ENCODE measurements at regions not wholly inside any gene's neighbourhood (a gene's known extent, or its start where the extent isn't known, plus 50 kb on each side); places are given as distances from the start of the nearest gene placed in this dataset.

DNA sequence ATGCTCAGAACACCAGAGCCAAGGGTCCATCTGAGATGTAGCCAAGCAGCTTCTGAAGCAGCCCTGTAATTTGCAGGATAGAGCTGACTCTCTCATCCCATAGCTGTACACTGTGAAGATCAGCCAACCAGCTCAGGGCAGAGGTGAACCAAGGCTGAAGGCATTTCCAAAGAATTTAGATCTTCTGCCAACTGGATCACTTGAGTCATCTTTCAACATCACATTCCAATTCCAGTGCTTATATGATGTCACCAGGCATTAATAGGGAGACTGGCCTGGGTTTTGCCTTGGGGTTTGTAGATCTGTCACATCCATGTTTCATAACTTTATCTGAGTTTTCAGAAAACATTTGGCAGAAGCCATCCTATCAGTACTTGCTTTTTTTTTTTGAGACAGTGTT, 98.2 kb downstream of the NR2F2 start:
- Mint-ChIP-seq H3K27ac (ENCODE audit: unreplicated experiment) (peak overlapping the region; percentile 8), H3K4me1 (ENCODE audit: unreplicated experiment) (peaks cover 9% of the 10 kb centered on the region), H3K27me3 (ENCODE audit: unreplicated experiment) (peaks cover 44% of the 10 kb centered on the region), H3K9me3 (ENCODE audit: unreplicated experiment) (peaks cover 6% of the 10 kb centered on the region), H3K36me3 (ENCODE audit: unreplicated experiment) (no peaks in the 10 kb centered on the region), H3K4me3 (ENCODE audit: unreplicated experiment) (no peak overlapping the region)
- TF ChIP-seq, protein P1, sequence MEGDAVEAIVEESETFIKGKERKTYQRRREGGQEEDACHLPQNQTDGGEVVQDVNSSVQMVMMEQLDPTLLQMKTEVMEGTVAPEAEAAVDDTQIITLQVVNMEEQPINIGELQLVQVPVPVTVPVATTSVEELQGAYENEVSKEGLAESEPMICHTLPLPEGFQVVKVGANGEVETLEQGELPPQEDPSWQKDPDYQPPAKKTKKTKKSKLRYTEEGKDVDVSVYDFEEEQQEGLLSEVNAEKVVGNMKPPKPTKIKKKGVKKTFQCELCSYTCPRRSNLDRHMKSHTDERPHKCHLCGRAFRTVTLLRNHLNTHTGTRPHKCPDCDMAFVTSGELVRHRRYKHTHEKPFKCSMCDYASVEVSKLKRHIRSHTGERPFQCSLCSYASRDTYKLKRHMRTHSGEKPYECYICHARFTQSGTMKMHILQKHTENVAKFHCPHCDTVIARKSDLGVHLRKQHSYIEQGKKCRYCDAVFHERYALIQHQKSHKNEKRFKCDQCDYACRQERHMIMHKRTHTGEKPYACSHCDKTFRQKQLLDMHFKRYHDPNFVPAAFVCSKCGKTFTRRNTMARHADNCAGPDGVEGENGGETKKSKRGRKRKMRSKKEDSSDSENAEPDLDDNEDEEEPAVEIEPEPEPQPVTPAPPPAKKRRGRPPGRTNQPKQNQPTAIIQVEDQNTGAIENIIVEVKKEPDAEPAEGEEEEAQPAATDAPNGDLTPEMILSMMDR (IDR thresholded peaks at IDR 0.05), result no peak
- no peak for DNase-seq (ENCODE audit: extremely low spot score, unreplicated experiment)

GRCh38 chr15:96431786-96432185, 101.3 kb downstream of the NR2F2 start:
- H3K27ac Mint-ChIP-seq (ENCODE audit: unreplicated experiment), result no peak overlapping the region
- H3K27me3 Mint-ChIP-seq (ENCODE audit: unreplicated experiment), result peaks cover 30% of the 10 kb centered on the region
- TF ChIP-seq, protein P1 (IDR thresholded peaks at IDR 0.05), result no peak
- no peaks in the 10 kb centered on the region for H3K9me3 Mint-ChIP-seq (ENCODE audit: unreplicated experiment)
- no peak overlapping the region for H3K4me3 Mint-ChIP-seq (ENCODE audit: unreplicated experiment)
- H3K36me3 Mint-ChIP-seq (ENCODE audit: unreplicated experiment), result no peaks in the 10 kb centered on the region
- peaks cover 9% of the 10 kb centered on the region for H3K4me1 Mint-ChIP-seq (ENCODE audit: unreplicated experiment)
- no peak for DNase-seq (ENCODE audit: extremely low spot score, unreplicated experiment)

DNA sequence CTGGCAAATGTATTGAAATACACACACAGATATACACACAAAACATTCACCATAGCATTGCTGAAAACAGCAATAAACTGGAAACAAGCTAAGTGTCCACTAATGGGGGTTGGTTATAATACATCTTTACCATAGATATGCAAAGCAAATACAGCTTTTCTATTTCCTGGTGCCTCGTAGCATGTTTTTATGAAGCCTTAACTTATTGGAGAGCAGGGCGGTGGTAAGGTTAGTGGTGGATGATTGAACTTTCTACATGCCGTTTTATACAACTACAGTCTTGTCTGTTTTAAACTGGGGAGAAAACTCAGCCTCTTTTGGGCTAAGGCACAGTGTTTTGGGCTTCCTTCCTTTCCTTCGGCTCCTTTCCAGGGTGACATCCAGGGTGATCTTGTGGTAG, 104.5 kb downstream of the NR2F2 start:
- H3K4me3 Mint-ChIP-seq (ENCODE audit: unreplicated experiment), result no peak overlapping the region
- no peaks in the 10 kb centered on the region for H3K4me1 Mint-ChIP-seq (ENCODE audit: unreplicated experiment)
- peaks cover 53% of the 10 kb centered on the region for H3K27me3 Mint-ChIP-seq (ENCODE audit: unreplicated experiment)
- no peak for DNase-seq (ENCODE audit: extremely low spot score, unreplicated experiment)
- H3K27ac Mint-ChIP-seq (ENCODE audit: unreplicated experiment), result no peak overlapping the region
- H3K36me3 Mint-ChIP-seq (ENCODE audit: unreplicated experiment), result no peaks in the 10 kb centered on the region
- H3K9me3 Mint-ChIP-seq (ENCODE audit: unreplicated experiment), result no peaks in the 10 kb centered on the region
- TF ChIP-seq, protein P1 (IDR thresholded peaks at IDR 0.05), result no peak

GRCh38 chr15:96435841-96436240, 105.3 kb downstream of the NR2F2 start:
- TF ChIP-seq, protein P1 (IDR thresholded peaks at IDR 0.05), result no peak
- no peak for DNase-seq (ENCODE audit: extremely low spot score, unreplicated experiment)
- no peak overlapping the region for H3K27ac Mint-ChIP-seq (ENCODE audit: unreplicated experiment)
- no peaks in the 10 kb centered on the region for H3K4me1 Mint-ChIP-seq (ENCODE audit: unreplicated experiment)
- H3K36me3 Mint-ChIP-seq (ENCODE audit: unreplicated experiment), result no peaks in the 10 kb centered on the region
- peaks cover 53% of the 10 kb centered on the region for H3K27me3 Mint-ChIP-seq (ENCODE audit: unreplicated experiment)
- no peaks in the 10 kb centered on the region for H3K9me3 Mint-ChIP-seq (ENCODE audit: unreplicated experiment)
- no peak overlapping the region for H3K4me3 Mint-ChIP-seq (ENCODE audit: unreplicated experiment)

DNA sequence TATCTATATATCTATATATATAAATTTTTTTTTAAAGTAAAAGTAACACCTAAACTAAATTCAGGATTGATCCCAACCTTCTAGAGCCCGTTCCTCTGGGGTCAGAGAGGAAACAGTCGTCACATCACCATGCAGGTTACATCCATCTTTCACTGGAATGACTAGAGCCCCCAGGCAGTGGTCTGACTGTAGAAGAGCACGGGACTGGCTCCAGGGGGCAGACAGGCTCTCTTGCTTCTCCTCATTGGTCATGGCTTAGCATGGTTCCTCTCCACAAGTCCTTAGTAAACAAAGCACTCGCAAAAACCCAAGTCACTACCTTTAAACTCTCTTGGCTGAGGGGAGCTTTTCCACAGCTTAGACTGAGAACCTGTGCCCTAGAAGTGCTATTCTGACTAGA, 110.5 kb downstream of the NR2F2 start:
- H3K36me3 Mint-ChIP-seq (ENCODE audit: unreplicated experiment), result no peaks in the 10 kb centered on the region
- H3K27me3 Mint-ChIP-seq (ENCODE audit: unreplicated experiment), result peaks cover 48% of the 10 kb centered on the region
- DNase-seq (ENCODE audit: extremely low spot score, unreplicated experiment), result no peak
- no peaks in the 10 kb centered on the region for H3K4me1 Mint-ChIP-seq (ENCODE audit: unreplicated experiment)
- H3K9me3 Mint-ChIP-seq (ENCODE audit: unreplicated experiment), result no peaks in the 10 kb centered on the region
- no peak overlapping the region for H3K27ac Mint-ChIP-seq (ENCODE audit: unreplicated experiment)
- no peak overlapping the region for H3K4me3 Mint-ChIP-seq (ENCODE audit: unreplicated experiment)
- TF ChIP-seq, protein P1 (IDR thresholded peaks at IDR 0.05), result no peak

All from osteocyte (in vitro differentiated cells).